Esophagus muscularis mucosa (tissue), 4 donors: ENCODE measurements at regions not wholly inside any gene's neighbourhood (a gene's known extent, or its start where the extent isn't known, plus 50 kb on each side); places are given as distances from the start of the nearest gene placed in this dataset.

Experiments used
- DNase-seq: peaks from one replicate; pipeline ENCODE4 v3.0.0-alpha.2; 2017; ENCODE audit errors: extremely low spot score
- H3K27ac ChIP-seq, 4 donors: fragments of 200-600 bp; sonication (generic); replicated peaks in 1 of 4; 1 replicate in 3 of 4; 2 replicates in 1 of 4; pipeline ENCODE4 v1.5.1; 2016 to 2019; ENCODE audit warnings: mild to moderate bottlenecking in 1 of 4
- H3K27me3 ChIP-seq, 4 donors: fragments of 200-600 bp; sonication (generic); one replicate each; pipeline versions ENCODE4 v1.5.1 to v1.6.0; 2016 to 2019
- H3K36me3 ChIP-seq, 4 donors: fragments of 200-600 bp; sonication (generic); one replicate each; pipeline ENCODE4 v1.5.1; 2016 to 2019
- H3K4me1 ChIP-seq, 4 donors: fragments of 200-600 bp; sonication (generic); one replicate each; pipeline ENCODE4 v1.5.1; 2016 to 2019
- H3K4me3 ChIP-seq, 4 donors: fragments of 200-600 bp; sonication (generic); 1 replicate in 2 of 4; 2 replicates in 2 of 4; pipeline ENCODE4 v1.5.1; 2016 to 2019; ENCODE audit warnings: mild to moderate bottlenecking in 4 of 4, moderate library complexity in 1 of 4
- H3K9me3 ChIP-seq, 4 donors: fragments of 200-600 bp; sonication (generic); 1 replicate in 3 of 4; 2 replicates in 1 of 4; pipeline ENCODE4 v1.5.1; 2016 to 2019
- EP300 ChIP-seq: sonication (generic); formaldehyde crosslinking; IDR thresholded peaks from one replicate; pipeline ENCODE4 v1.6.1; 2017; ENCODE audit warnings: antibody characterized with exemption
- POLR2A ChIP-seq: fragments of 450-650 bp; IDR thresholded peaks from one replicate; pipeline ENCODE4 v1.6.1; 2017; ENCODE audit warnings: antibody characterized with exemption, moderate library complexity, mild to moderate bottlenecking, low read depth
- POLR2AphosphoS5 ChIP-seq, 2 donors: sonication (generic); formaldehyde crosslinking; IDR thresholded peaks; one replicate each; pipeline ENCODE4 v1.6.1; 2017; ENCODE audit warnings: antibody characterized with exemption in 2 of 2
- WGBS: methylation state at CpG from one replicate; pipeline ENCODE4 v1.1.5; 2018; 5-methylcytosine and 5-hydroxymethylcytosine counted together
- intact Hi-C: fragments of 100-400 bp; cut with DNase I; formaldehyde crosslinking; loops from one replicate; pipeline ENCODE4 v1.15.1; 2023
- TF ChIP-seq, protein P1 (sequence below), 3 experiments: fragments of 200-600 bp in 2 of 3; fragments of 450-650 bp in 1 of 3; sonication (generic) in 2 of 3; IDR thresholded peaks; one replicate each; pipeline ENCODE4 v1.5.1; 2017 to 2019; ENCODE audit warnings: antibody characterized with exemption in 3 of 3, mild to moderate bottlenecking in 2 of 3, moderate library complexity in 1 of 3

- H3K27ac ChIP-seq: no peak overlapping the region
- H3K4me1 ChIP-seq: no peaks in the 10 kb centered on the region
- intact Hi-C loops: no loop called here
- H3K9me3 ChIP-seq: peaks cover 0 to 3% (median 2%) of the 10 kb centered on the region in 4 donors
- H3K36me3 ChIP-seq: no peaks in the 10 kb centered on the region
- H3K4me3 ChIP-seq: no peak overlapping the region
- no peaks in the 10 kb centered on the region for H3K27me3 ChIP-seq
- WGBS: 86% methylated on average over 7 of the region's 7 CpGs
- TF ChIP-seq POLR2AphosphoS5 (IDR thresholded peaks at IDR 0.05) (no peak), POLR2A (no peak), EP300 (no peak)
- TF ChIP-seq, protein P1, sequence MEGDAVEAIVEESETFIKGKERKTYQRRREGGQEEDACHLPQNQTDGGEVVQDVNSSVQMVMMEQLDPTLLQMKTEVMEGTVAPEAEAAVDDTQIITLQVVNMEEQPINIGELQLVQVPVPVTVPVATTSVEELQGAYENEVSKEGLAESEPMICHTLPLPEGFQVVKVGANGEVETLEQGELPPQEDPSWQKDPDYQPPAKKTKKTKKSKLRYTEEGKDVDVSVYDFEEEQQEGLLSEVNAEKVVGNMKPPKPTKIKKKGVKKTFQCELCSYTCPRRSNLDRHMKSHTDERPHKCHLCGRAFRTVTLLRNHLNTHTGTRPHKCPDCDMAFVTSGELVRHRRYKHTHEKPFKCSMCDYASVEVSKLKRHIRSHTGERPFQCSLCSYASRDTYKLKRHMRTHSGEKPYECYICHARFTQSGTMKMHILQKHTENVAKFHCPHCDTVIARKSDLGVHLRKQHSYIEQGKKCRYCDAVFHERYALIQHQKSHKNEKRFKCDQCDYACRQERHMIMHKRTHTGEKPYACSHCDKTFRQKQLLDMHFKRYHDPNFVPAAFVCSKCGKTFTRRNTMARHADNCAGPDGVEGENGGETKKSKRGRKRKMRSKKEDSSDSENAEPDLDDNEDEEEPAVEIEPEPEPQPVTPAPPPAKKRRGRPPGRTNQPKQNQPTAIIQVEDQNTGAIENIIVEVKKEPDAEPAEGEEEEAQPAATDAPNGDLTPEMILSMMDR (IDR thresholded peaks at IDR 0.05): no peak
- DNase-seq: no peak
Measured at GRCh38 chr2:219989744-219990143, 362.3 kb downstream of the SLC4A3 start.

DNA sequence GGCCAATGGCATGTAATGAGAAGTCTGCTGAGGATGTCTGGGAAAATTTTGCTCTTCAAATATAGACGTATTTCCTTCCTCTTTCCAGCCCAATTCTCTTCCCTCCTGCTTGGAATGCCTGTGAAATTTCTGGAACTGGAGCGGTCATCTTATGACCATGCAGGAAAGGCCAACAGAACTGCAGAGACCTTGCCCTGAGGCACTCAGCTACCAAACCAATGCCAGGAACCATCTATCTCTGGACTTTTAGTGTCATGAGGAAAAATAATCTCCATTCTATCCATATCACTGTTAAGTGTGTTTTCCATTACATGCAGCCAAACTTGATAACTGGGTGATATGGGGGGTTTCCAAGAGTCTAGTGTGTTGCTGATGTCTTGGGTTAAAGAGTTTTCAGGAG, 363.7 kb downstream of the SLC4A3 start:
- 92% methylated on average over 2 of the region's 2 CpGs for WGBS
- H3K4me3 ChIP-seq: no peak overlapping the region
- H3K4me1 ChIP-seq: no peaks in the 10 kb centered on the region
- no peak for TF ChIP-seq POLR2A
- TF ChIP-seq, protein P1 (IDR thresholded peaks at IDR 0.05): no peak
- intact Hi-C loops: no loop called here
- H3K9me3 ChIP-seq: no peaks in the 10 kb centered on the region
- H3K36me3 ChIP-seq: no peaks in the 10 kb centered on the region
- H3K27me3 ChIP-seq: no peaks in the 10 kb centered on the region
- H3K27ac ChIP-seq: no peak overlapping the region
- DNase-seq: no peak

DNA sequence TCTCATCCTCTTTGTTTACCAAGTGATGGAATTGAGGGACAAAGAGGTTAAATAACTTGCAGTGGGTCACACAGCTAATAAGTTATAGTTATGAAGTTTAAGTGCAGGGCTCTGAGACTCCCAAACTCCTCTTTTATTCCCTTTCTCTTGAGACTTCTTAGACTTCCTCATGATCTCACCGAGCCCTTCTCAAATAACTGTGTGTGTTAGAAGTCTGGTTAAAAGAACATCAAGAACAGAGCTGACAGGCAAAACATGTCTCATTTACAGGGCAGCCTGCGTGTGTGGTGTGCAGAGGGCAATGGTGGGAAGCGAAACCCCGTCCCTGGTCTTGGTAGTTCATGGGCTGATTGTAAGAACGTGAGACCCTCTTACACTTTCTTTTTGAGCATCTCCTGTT, 368.0 kb downstream of the SLC4A3 start:
- H3K4me3 ChIP-seq: no peak overlapping the region
- intact Hi-C loops: no loop called here

DNA sequence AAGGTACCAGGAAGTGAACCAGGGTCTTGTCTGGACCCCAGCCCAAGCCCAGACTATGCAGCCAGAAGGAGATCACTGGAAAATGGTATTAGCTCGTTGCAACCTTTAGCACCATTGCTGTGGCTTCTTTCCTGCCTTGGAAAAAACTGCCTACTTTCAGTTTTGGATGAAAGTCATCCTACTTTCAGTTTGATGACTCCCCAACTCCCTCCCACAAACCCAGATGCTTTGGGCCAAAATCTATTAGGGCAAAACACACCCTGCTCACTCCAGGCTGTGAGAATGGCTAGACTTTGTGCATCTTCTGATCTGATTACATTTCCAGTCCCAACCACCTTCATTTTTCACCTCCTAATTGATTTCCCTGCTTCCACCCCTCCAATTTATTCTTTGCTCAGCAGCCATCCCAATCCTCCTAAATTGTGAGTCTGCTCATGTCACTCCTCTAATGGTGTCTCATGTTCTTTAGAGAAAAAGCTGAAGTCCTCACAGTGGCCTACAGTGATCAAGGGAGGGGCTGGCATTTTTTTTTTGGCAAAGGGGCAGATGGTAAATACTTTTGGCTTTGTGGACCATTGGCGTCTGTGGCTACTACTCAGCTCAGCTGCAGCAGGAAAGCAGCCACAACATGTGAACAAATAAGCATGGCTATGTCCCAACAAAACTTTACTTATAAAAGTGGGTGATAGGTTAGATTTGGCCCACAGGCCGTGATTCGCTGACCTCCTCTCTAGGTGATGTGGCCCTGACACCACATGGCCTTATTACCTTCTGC, 368.7 kb downstream of the SLC4A3 start:
- no peaks in the 10 kb centered on the region for H3K9me3 ChIP-seq
- H3K27ac ChIP-seq: no peak overlapping the region
- DNase-seq: no peak
- no peak overlapping the region for H3K4me3 ChIP-seq
- TF ChIP-seq, protein P1 (IDR thresholded peaks at IDR 0.05): no peak
- TF ChIP-seq POLR2AphosphoS5 (IDR thresholded peaks at IDR 0.05): no peak
- no peak for TF ChIP-seq EP300
- no peak for TF ChIP-seq POLR2A
- 89% methylated on average over 4 of the region's 4 CpGs for WGBS
- H3K4me1 ChIP-seq: no peaks in the 10 kb centered on the region
- intact Hi-C loops: no loop called here
- no peaks in the 10 kb centered on the region for H3K36me3 ChIP-seq
- no peaks in the 10 kb centered on the region for H3K27me3 ChIP-seq

More for the DNA sequence above, 368.0 kb downstream of the SLC4A3 start:
- Histone ChIP-seq H3K36me3 (no peaks in the 10 kb centered on the region), H3K27me3 (no peaks in the 10 kb centered on the region), H3K9me3 (no peaks in the 10 kb centered on the region), H3K27ac (no peak overlapping the region), H3K4me1 (no peaks in the 10 kb centered on the region)
- 63% methylated on average over 5 of the region's 5 CpGs for WGBS
- no peak for DNase-seq
- TF ChIP-seq POLR2A: no peak
- TF ChIP-seq POLR2AphosphoS5 (IDR thresholded peaks at IDR 0.05): no peak
- no peak for TF ChIP-seq EP300
- TF ChIP-seq, protein P1 (IDR thresholded peaks at IDR 0.05): no peak
